ENCODE measurements at regions not wholly inside any gene's neighbourhood (a gene's known extent, or its start where the extent isn't known, plus 50 kb on each side); places are given as distances from the start of the nearest gene placed in this dataset.
A peak's percentile ranks its signal among the peaks of the same experiment; 100 is the strongest.

DNA sequence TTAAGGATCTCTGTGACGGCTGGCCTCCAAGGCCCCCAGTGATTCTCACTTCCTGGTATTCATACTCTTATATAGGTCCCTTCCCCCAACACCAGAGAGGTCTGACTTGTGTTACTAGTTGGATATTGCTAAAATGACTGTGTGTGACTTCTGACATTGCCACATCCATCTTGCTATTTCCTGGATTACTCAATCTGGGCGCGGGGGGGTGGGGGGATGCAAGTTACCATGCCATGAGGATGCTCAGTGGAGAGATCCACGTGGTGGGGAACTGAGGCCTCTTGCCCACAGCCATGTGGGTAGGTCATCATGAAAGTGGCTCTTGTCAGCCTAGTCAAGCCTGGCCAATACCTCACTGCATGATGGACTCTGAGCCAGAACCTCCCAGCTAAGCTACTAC, 117.0 kb downstream of the UBE2U start:
- H3K23ac ChIP-seq (ENCODE audit: low read depth, low read length) = no peak overlapping the region
- DNase-seq (peak; percentile 18), ATAC-seq (ENCODE audit: low read depth) (peak; percentile 48)
- no CpG with 5 or more reads among the region's 4 CpGs for WGBS, 2 experiments (ENCODE audit: extremely low coverage in 2 of 2, insufficient read length in 1 of 2)
- TF ChIP-seq CHD1 (IDR thresholded peaks at IDR 0.05; ENCODE audit: low read depth, low read length) = no peak
- peak; percentile 27; the same call in 1 of the 2 replicates for TF ChIP-seq CEBPB (IDR thresholded peaks at IDR 0.05; ENCODE audit: low read depth, low read length)
- peak; percentile 20; the same call in 1 of the 2 replicates for TF ChIP-seq MXI1 (IDR thresholded peaks at IDR 0.05; ENCODE audit: borderline replicate concordance, low read depth, low read length)
- TF ChIP-seq MAZ (IDR thresholded peaks at IDR 0.05; ENCODE audit: borderline replicate concordance, low read depth, low read length) = no peak
- TF ChIP-seq POLR2A (IDR thresholded peaks at IDR 0.05; ENCODE audit: low read depth, low read length) = no peak
- H3K4me1 ChIP-seq (ENCODE audit: control insufficient read depth, insufficient read depth, low read length) = peaks cover 2% of the 10 kb centered on the region; the same call in 1 of the 2 replicates
- no peak overlapping the region for H3K9ac ChIP-seq (ENCODE audit: low read depth, low read length)
- no peaks in the 10 kb centered on the region for H3K9me3 ChIP-seq (ENCODE audit: control insufficient read depth, insufficient read depth, low read length)
- H4K20me1 ChIP-seq (ENCODE audit: insufficient read depth, low read length) = no peaks in the 10 kb centered on the region
- no peak overlapping the region for H2AFZ ChIP-seq (replicated peaks; ENCODE audit: low read length, poor library complexity)
- in situ Hi-C loops (cut with MboI; ENCODE audit: low sequenced_read_pairs) = no loop called here
- ChIA-PET CTCF (interaction anchor here (1.6 kb wide), 1 partner anchor 11 kb away, joined by 3 read pairs; no protein-coding TSS in a partner anchor), POLR2A (ENCODE audit: unreplicated experiment) (no interaction called here)
- H3K36me3 ChIP-seq (ENCODE audit: control insufficient read depth, insufficient read depth, low read length) = no peaks in the 10 kb centered on the region
- H3K4ac ChIP-seq (ENCODE audit: low read depth, low read length) = no peak overlapping the region
- no peak overlapping the region for H3K4me3 ChIP-seq (ENCODE audit: insufficient read depth, low read depth, low read length)
- H3K14ac ChIP-seq (replicated peaks; ENCODE audit: low read depth, low read length) = no peak overlapping the region
- no peaks in the 10 kb centered on the region; the same call in 1 of the 2 replicates for H3K9me1 ChIP-seq (ENCODE audit: insufficient read depth, low read length)
- no peak overlapping the region for H4K91ac ChIP-seq (ENCODE audit: insufficient read depth, low read depth, low read length)
- H2BK20ac ChIP-seq (ENCODE audit: low read depth, low read length) = no peak overlapping the region
- intact Hi-C loops (cut with micrococcal nuclease) = no loop called here
- no peak overlapping the region for H3K4me2 ChIP-seq (ENCODE audit: low read depth, low read length)
- no peak overlapping the region for H2BK5ac ChIP-seq (ENCODE audit: low read depth, low read length, poor library complexity, severe bottlenecking)
- dilution Hi-C loops (cut with HindIII; ENCODE audit: low sequenced_read_pairs, unreplicated experiment) = no loop called here
- no TSS peak for BruUV-seq (replicated peaks)
- H3K79me1 ChIP-seq (ENCODE audit: low read depth in 1 of 2, low read length in 2 of 2) = no peaks in the 10 kb centered on the region
- no peak overlapping the region for H3K27ac ChIP-seq (ENCODE audit: insufficient read depth, low read length)
- no peak overlapping the region for H2AK5ac ChIP-seq (ENCODE audit: low read depth, low read length)
- peaks cover 4% of the 10 kb centered on the region; the same call in 1 of the 2 replicates for H3K27me3 ChIP-seq (ENCODE audit: control insufficient read depth, insufficient read depth, low read length)
- H3K18ac ChIP-seq (ENCODE audit: low read depth, low read length) = no peak overlapping the region
- H2AK9ac ChIP-seq (replicated peaks; ENCODE audit: low read depth, low read length, poor library complexity) = no peak overlapping the region
- no peak overlapping the region for H2BK120ac ChIP-seq (ENCODE audit: low read depth, low read length)
- H4K8ac ChIP-seq (ENCODE audit: low read depth in 2 of 2, low read length in 2 of 2) = no peak overlapping the region
- H2BK15ac ChIP-seq (ENCODE audit: low read depth, low read length) = no peak overlapping the region
- no peak overlapping the region for H4K5ac ChIP-seq (ENCODE audit: low read depth, low read length)
- no peak overlapping the region for H3K56ac ChIP-seq (ENCODE audit: extremely low read depth, insufficient read depth, low read length)
